ENCODE measurements at regions not wholly inside any gene's neighbourhood (a gene's known extent, or its start where the extent isn't known, plus 50 kb on each side); places are given as distances from the start of the nearest gene placed in this dataset.

DNA sequence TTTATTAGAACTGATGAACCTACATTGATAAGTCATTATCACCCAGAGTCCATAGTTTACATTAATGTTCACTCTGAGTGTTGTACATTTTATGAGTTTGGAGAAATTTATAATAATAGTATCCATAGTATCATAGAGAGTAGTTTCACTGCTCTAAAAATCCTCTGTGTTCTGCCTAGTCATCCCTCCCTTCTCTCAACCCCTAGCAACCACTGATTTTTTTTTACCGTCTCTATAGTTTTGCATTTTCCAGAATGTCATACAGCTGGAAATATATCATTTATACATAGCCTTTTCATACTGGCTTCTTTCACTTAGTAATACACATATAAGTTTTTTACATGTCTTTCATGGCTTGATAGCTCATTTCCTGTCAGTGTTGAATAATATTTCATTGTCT, 231.1 kb downstream of the RAD51AP2 start:
- H3K27me3 Mint-ChIP-seq (ENCODE audit: low read depth) = no peaks in the 10 kb centered on the region
- Histone ChIP-seq H3K23ac (ENCODE audit: insufficient read length, low read depth, low read length) (no peak overlapping the region), H4K5ac (ENCODE audit: insufficient read length, low read depth, low read length) (no peak overlapping the region), H2BK120ac (ENCODE audit: low read depth, low read length, poor library complexity, severe bottlenecking) (no peak overlapping the region), H3K4me2 (ENCODE audit: insufficient read depth, insufficient read length, low read length) (no peak overlapping the region), H2BK5ac (ENCODE audit: insufficient read length, low read length) (no peak overlapping the region), H3K14ac (ENCODE audit: insufficient read depth, low read length) (no peak overlapping the region), H3K4me1 (ENCODE audit: insufficient read depth, low read length) (no peaks in the 10 kb centered on the region), H3K27ac (ENCODE audit: insufficient read length, low read depth, low read length) (no peak overlapping the region), H3K27me3 (ENCODE audit: insufficient read depth, low read length) (no peaks in the 10 kb centered on the region), H2AK5ac (ENCODE audit: insufficient read length, low read length) (no peak overlapping the region), H2BK12ac (ENCODE audit: insufficient read length, low read depth, low read length) (no peak overlapping the region), H4K20me1 (ENCODE audit: control insufficient read depth, insufficient read depth, insufficient read length) (no peaks in the 10 kb centered on the region), H2AFZ (ENCODE audit: low read length) (no peak overlapping the region), H3K56ac (ENCODE audit: insufficient read length, low read depth, low read length) (no peak overlapping the region), H3K9me3 (ENCODE audit: control insufficient read depth, low read depth, low read length) (no peaks in the 10 kb centered on the region), H4K8ac (replicated peaks; ENCODE audit: insufficient read length, low read depth, low read length) (no peak overlapping the region), H4K91ac (ENCODE audit: insufficient read length, low read depth, low read length) (no peak overlapping the region), H3K79me1 (ENCODE audit: insufficient read depth, low read depth, low read length, poor library complexity, severe bottlenecking) (no peaks in the 10 kb centered on the region), H3K79me2 (ENCODE audit: insufficient read depth, low read length) (no peaks in the 10 kb centered on the region), H2BK20ac (ENCODE audit: low read depth, low read length, poor library complexity, severe bottlenecking) (no peak overlapping the region), H2BK15ac (ENCODE audit: low read depth, low read length) (no peak overlapping the region), H3T11ph (ENCODE audit: low read length) (no peak overlapping the region), H3K23me2 (ENCODE audit: insufficient read length, low read depth, low read length, poor library complexity, severe bottlenecking) (no peaks in the 10 kb centered on the region), H3K4ac (ENCODE audit: low read depth, low read length) (no peak overlapping the region), H3K18ac (ENCODE audit: insufficient read length, low read depth, low read length) (no peak overlapping the region), H3K9ac (ENCODE audit: extremely low read depth, insufficient read length, low read length) (no peak overlapping the region)
- H3K9me3 Mint-ChIP-seq = peaks cover 0 to 3% of the 10 kb centered on the region in 2 experiments; a peak in 3 of 5 replicates
- peaks cover 0 to 2% (median 0%) of the 10 kb centered on the region in 3 experiments; a peak in 1 of 7 replicates for H3K36me3 Mint-ChIP-seq (ENCODE audit: insufficient read depth in 1 of 3, low read depth in 3 of 3)
- no peak overlapping the region for H3K27ac Mint-ChIP-seq
- TF ChIP-seq, protein P1, sequence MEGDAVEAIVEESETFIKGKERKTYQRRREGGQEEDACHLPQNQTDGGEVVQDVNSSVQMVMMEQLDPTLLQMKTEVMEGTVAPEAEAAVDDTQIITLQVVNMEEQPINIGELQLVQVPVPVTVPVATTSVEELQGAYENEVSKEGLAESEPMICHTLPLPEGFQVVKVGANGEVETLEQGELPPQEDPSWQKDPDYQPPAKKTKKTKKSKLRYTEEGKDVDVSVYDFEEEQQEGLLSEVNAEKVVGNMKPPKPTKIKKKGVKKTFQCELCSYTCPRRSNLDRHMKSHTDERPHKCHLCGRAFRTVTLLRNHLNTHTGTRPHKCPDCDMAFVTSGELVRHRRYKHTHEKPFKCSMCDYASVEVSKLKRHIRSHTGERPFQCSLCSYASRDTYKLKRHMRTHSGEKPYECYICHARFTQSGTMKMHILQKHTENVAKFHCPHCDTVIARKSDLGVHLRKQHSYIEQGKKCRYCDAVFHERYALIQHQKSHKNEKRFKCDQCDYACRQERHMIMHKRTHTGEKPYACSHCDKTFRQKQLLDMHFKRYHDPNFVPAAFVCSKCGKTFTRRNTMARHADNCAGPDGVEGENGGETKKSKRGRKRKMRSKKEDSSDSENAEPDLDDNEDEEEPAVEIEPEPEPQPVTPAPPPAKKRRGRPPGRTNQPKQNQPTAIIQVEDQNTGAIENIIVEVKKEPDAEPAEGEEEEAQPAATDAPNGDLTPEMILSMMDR (conservative IDR thresholded peaks at IDR 0.05) = no peak
- DNase-seq = no peak
- no peak overlapping the region for H3K4me3 Mint-ChIP-seq
- WGBS (ENCODE audit: extremely low coverage, insufficient read length, low lambda C conversion rate) = no CpG with 5 or more reads among the region's 1 CpG
- H3K4me1 Mint-ChIP-seq = peaks cover 11 to 12% of the 10 kb centered on the region in 2 experiments

Measured in H9 (cell line).